Upper lobe of left lung (tissue), 4 donors: ENCODE measurements at regions not wholly inside any gene's neighbourhood (a gene's known extent, or its start where the extent isn't known, plus 50 kb on each side); places are given as distances from the start of the nearest gene placed in this dataset.

Experiments used
- POLR2AphosphoS5 ChIP-seq, 2 donors: sonication (generic); formaldehyde crosslinking; IDR thresholded peaks; one replicate each; pipeline ENCODE4 v1.5.1; 2017; ENCODE audit warnings: antibody characterized with exemption in 2 of 2
- TF ChIP-seq, protein P1 (sequence below), 6 experiments: fragments of 450-650 bp in 4 of 6; fragments of 200-600 bp in 2 of 6; sonication (generic) in 2 of 6; IDR thresholded peaks; one replicate each; pipeline ENCODE4 v1.5.1; 2016 to 2019; ENCODE audit warnings: antibody characterized with exemption in 6 of 6

GRCh38 chr14:34231626-34232025, 230.4 kb downstream of the SPTSSA start:
- TF ChIP-seq, protein P1, sequence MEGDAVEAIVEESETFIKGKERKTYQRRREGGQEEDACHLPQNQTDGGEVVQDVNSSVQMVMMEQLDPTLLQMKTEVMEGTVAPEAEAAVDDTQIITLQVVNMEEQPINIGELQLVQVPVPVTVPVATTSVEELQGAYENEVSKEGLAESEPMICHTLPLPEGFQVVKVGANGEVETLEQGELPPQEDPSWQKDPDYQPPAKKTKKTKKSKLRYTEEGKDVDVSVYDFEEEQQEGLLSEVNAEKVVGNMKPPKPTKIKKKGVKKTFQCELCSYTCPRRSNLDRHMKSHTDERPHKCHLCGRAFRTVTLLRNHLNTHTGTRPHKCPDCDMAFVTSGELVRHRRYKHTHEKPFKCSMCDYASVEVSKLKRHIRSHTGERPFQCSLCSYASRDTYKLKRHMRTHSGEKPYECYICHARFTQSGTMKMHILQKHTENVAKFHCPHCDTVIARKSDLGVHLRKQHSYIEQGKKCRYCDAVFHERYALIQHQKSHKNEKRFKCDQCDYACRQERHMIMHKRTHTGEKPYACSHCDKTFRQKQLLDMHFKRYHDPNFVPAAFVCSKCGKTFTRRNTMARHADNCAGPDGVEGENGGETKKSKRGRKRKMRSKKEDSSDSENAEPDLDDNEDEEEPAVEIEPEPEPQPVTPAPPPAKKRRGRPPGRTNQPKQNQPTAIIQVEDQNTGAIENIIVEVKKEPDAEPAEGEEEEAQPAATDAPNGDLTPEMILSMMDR (IDR thresholded peaks at IDR 0.05), result no peak
- no peak for TF ChIP-seq POLR2AphosphoS5 (IDR thresholded peaks at IDR 0.05)
